Naive thymus-derived CD8-positive, alpha-beta T cell (primary cell): ENCODE measurements at regions not wholly inside any gene's neighbourhood (a gene's known extent, or its start where the extent isn't known, plus 50 kb on each side); places are given as distances from the start of the nearest gene placed in this dataset.

Experiments used
- ATAC-seq, 2 donors: fragments of 150-1000 bp; cut with Tn5 transposase in 1 of 2; sonication (Bioruptor Pico), chemical (Tn5 transposase) in 1 of 2; 1 replicate in 1 of 2; 2 replicates in 1 of 2; pipeline ENCODE4 v1.10.0; 2021; ENCODE audit warnings: mild to moderate bottlenecking in 2 of 2, moderate library complexity in 2 of 2
- POLR2A ChIA-PET: fragments of 350-600 bp; sonication (Branson Sonifier 250); formaldehyde crosslinking; loops from one replicate; lab custom pipeline; 2021; ENCODE audit warnings: antibody characterized with exemption; lab: Charles Lee
- DNase-seq, 10 donors: peaks; one replicate each; pipeline versions ENCODE4 v3.0.0 to v3.0.0-alpha.2; 2020 to 2022
- H3K27ac Mint-ChIP-seq, 10 donors: one replicate each; pipeline ENCODE4 v1.8.0; 2020 to 2022; ENCODE audit warnings: mild to moderate bottlenecking in 10 of 10, mixed read lengths in 10 of 10, moderate library complexity in 4 of 10, inconsistent platforms in 1 of 10
- H3K27me3 Mint-ChIP-seq, 5 donors: one replicate each; pipeline ENCODE4 v1.8.0; 2021 to 2022; ENCODE audit warnings: mixed read lengths in 5 of 5
- H3K36me3 Mint-ChIP-seq, 3 donors: one replicate each; pipeline ENCODE4 v1.8.0; 2020 to 2022; ENCODE audit warnings: mixed read lengths in 3 of 3, mild to moderate bottlenecking in 2 of 3, inconsistent platforms in 1 of 3
- H3K4me1 Mint-ChIP-seq, 4 donors: one replicate each; pipeline ENCODE4 v1.8.0; 2021 to 2022; ENCODE audit warnings: mixed read lengths in 4 of 4
- H3K4me3 Mint-ChIP-seq, 10 donors: one replicate each; pipeline ENCODE4 v1.8.0; 2020 to 2022; ENCODE audit warnings: mild to moderate bottlenecking in 10 of 10, mixed read lengths in 10 of 10, moderate library complexity in 6 of 10, inconsistent platforms in 1 of 10
- H3K9me3 Mint-ChIP-seq, 9 donors: one replicate each; pipeline ENCODE4 v1.8.0; 2020 to 2022; ENCODE audit warnings: mixed read lengths in 9 of 9, mild to moderate bottlenecking in 3 of 9, inconsistent platforms in 1 of 9, moderate library complexity in 1 of 9

GRCh38 chr4:137994853-137995252 is 247.3 kb downstream of the SLC7A11 start:
- ATAC-seq (no peak), DNase-seq (no peak)
- POLR2A ChIA-PET = no interaction called here
- Mint-ChIP-seq H3K9me3 (peaks cover 0 to 4% (median 0%) of the 10 kb centered on the region in 9 donors), H3K4me1 (no peaks in the 10 kb centered on the region), H3K27me3 (no peaks in the 10 kb centered on the region), H3K4me3 (no peak overlapping the region), H3K36me3 (no peaks in the 10 kb centered on the region), H3K27ac (no peak overlapping the region)

DNA sequence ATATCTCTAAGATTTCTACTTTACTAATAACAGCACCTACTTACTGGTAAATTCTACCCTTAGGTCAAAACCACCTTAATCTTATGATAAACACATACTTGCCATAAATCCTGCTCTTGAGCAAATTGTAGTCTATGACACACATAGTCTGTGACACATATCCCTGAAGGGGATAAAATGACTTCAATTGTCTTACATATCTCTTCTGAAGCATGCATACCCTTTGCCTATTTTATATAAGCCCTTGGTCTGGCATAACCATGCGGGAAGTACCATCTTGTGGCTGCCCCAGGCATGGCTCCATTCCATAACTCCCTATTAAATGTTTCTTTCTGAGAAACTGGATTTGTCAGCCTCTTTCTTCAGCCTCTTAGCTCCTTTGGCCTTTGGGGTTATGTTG is 248.9 kb downstream of the SLC7A11 start:
- ATAC-seq (no peak), DNase-seq (no peak)
- H3K27ac Mint-ChIP-seq = no peak overlapping the region
- POLR2A ChIA-PET = no interaction called here
- no peaks in the 10 kb centered on the region for H3K36me3 Mint-ChIP-seq
- no peaks in the 10 kb centered on the region for H3K4me1 Mint-ChIP-seq
- H3K9me3 Mint-ChIP-seq = peaks cover 0 to 4% (median 0%) of the 10 kb centered on the region in 9 donors
- no peaks in the 10 kb centered on the region for H3K27me3 Mint-ChIP-seq
- no peak overlapping the region for H3K4me3 Mint-ChIP-seq

DNA sequence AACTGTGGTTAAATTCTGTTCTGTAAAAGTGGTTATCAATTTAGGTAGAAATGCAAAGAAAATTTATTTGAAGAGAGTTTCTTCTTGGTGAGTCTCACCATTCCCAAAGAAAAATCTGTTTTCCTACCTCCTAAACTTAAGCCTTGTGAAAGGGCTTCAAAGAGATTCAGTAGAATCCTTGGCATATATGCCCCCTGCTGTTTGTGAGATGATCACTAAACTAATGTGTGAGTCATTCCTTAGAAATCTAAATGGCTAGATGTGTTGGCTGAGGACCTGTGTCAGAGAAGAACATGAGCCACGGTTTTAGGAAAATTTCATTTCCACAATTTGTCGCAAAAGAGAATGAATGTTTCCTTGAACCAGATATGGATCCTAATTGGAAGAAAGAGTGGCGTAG is 260.9 kb downstream of the SLC7A11 start:
- H3K36me3 Mint-ChIP-seq = no peaks in the 10 kb centered on the region
- no peak overlapping the region for H3K27ac Mint-ChIP-seq
- no peak for DNase-seq
- peaks cover 0 to 9% (median 0%) of the 10 kb centered on the region in 9 donors for H3K9me3 Mint-ChIP-seq
- ATAC-seq = no peak
- H3K4me3 Mint-ChIP-seq = no peak overlapping the region
- POLR2A ChIA-PET = no interaction called here
- H3K27me3 Mint-ChIP-seq = peaks cover 0 to 1% (median 0%) of the 10 kb centered on the region in 5 donors
- no peaks in the 10 kb centered on the region for H3K4me1 Mint-ChIP-seq

GRCh38 chr4:137980641-137981040 is 261.5 kb downstream of the SLC7A11 start:
- Mint-ChIP-seq H3K36me3 (no peaks in the 10 kb centered on the region), H3K4me1 (no peaks in the 10 kb centered on the region), H3K27me3 (no peaks in the 10 kb centered on the region), H3K4me3 (no peak overlapping the region), H3K27ac (no peak overlapping the region), H3K9me3 (peaks cover 0 to 9% (median 0%) of the 10 kb centered on the region in 9 donors)
- POLR2A ChIA-PET = no interaction called here
- ATAC-seq (no peak), DNase-seq (no peak)

DNA sequence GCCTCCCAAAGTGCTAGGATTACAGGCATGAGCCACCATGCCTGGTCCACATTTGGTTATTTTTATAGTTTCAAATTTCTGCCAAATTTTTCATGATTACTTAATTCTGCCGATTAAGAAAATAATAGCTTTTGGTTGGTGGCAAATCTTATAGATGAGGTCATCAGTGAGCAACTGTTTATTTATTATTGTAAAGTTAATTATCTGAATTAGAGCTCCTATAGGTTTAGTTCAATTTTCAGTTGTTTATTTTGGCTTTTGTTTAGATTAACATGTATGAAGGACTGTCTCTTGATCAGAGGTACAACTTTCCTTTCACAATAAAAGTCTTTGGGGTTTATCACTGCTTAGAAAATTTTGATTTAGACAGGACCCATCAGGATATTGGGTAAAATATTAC is 262.2 kb downstream of the SLC7A11 start:
- Mint-ChIP-seq H3K27ac (no peak overlapping the region), H3K27me3 (no peaks in the 10 kb centered on the region), H3K4me3 (no peak overlapping the region), H3K36me3 (no peaks in the 10 kb centered on the region), H3K9me3 (peaks cover 0 to 9% (median 0%) of the 10 kb centered on the region in 9 donors), H3K4me1 (no peaks in the 10 kb centered on the region)
- POLR2A ChIA-PET = no interaction called here
- DNase-seq (no peak), ATAC-seq (no peak)

- Mint-ChIP-seq H3K36me3 (no peaks in the 10 kb centered on the region), H3K27ac (no peak overlapping the region), H3K4me3 (no peak overlapping the region), H3K27me3 (no peaks in the 10 kb centered on the region), H3K9me3 (peaks cover 0 to 43% (median 9%) of the 10 kb centered on the region in 9 donors), H3K4me1 (no peaks in the 10 kb centered on the region)
- no peak for DNase-seq
- ATAC-seq = no peak
- POLR2A ChIA-PET = no interaction called here
Measured at GRCh38 chr4:137968956-137969678, 273.0 kb downstream of the SLC7A11 start.

GRCh38 chr4:137967480-137968190 is 274.5 kb downstream of the SLC7A11 start:
- ATAC-seq = no peak
- no peaks in the 10 kb centered on the region for H3K27me3 Mint-ChIP-seq
- POLR2A ChIA-PET = no interaction called here
- H3K9me3 Mint-ChIP-seq = peaks cover 0 to 37% (median 7%) of the 10 kb centered on the region in 9 donors
- H3K27ac Mint-ChIP-seq = no peak overlapping the region
- H3K36me3 Mint-ChIP-seq = no peaks in the 10 kb centered on the region
- no peak for DNase-seq
- no peaks in the 10 kb centered on the region for H3K4me1 Mint-ChIP-seq
- H3K4me3 Mint-ChIP-seq = no peak overlapping the region

DNA sequence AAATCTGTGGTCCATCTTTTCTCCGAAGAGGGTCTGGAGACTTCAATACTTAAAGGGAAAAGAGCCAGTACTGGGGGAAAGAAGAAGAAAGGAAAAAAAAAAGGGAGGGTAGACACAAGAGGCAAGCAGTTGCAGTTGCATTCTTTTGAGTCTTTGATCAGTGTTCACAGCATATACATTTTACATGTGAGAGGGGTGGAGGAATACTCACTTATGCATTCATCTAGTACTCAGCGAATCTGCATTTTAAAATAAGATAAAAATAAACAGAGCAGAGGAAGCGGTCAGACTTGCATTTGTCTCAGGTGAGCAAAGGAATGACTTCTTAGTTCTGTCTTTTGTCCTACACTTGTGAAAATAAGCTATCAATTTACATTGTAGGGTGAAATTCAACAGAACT is 275.6 kb downstream of the SLC7A11 start:
- Mint-ChIP-seq H3K27me3 (no peaks in the 10 kb centered on the region), H3K36me3 (no peaks in the 10 kb centered on the region), H3K4me1 (no peaks in the 10 kb centered on the region), H3K9me3 (peaks cover 0 to 28% (median 7%) of the 10 kb centered on the region in 9 donors), H3K4me3 (no peak overlapping the region), H3K27ac (no peak overlapping the region)
- POLR2A ChIA-PET = no interaction called here
- ATAC-seq (no peak), DNase-seq (no peak)

DNA sequence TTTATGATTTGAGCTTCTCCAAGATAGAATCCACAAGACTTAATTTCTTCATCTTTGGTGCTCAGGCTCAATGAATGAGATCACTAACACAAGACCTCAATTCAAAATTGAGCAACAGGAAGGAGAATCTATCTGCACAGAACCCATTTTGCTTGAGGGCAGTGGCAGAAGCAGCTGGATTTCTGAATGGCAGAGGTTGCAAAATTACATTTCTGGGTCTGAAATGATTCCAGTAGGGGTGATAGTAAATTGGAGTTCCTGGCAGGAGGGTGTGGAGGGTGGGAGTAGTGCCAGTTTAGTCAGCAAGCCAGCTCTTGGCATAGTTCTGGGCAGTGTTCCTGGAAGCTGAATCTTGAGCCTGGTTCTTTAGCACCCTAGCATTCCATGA is 281.1 kb downstream of the SLC7A11 start:
- H3K27ac Mint-ChIP-seq = no peak overlapping the region

DNA sequence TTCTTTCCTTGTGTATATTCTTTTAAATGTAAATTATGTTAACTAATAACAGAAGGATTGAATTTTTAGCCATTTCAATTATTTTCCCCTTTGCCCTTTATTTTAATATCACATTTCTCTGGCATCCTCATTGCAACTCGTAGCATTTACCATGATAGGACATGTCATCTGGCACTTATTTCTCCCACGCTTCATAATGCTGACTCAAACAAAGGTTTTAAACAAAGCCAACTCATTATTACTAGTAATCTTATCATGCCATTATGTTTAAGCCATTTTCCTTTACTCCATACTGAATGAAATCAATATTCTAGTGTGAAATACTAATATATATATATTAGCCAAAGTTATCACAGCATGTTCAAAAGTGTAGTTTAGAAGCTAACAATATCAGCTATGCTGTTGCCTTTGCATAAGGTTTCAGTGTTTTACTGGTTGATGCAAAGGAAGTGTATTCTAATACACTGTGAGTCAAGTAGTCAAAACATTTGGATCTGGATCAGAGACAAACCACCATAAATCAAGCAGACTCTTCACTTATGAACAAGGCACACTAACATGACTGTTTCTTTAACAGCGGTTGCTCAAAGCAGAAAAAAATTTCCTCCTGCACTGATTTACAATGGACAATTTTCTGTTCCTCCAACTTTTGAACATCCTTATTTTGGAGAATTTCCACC is 281.6 kb downstream of the SLC7A11 start:
- no peak overlapping the region for H3K4me3 Mint-ChIP-seq
- DNase-seq (no peak), ATAC-seq (no peak)
- H3K27me3 Mint-ChIP-seq = no peaks in the 10 kb centered on the region
- H3K4me1 Mint-ChIP-seq = no peaks in the 10 kb centered on the region
- no peaks in the 10 kb centered on the region for H3K36me3 Mint-ChIP-seq
- H3K27ac Mint-ChIP-seq = no peak overlapping the region
- peaks cover 0 to 6% (median under 1%) of the 10 kb centered on the region in 9 donors for H3K9me3 Mint-ChIP-seq
- POLR2A ChIA-PET = no interaction called here

More for the DNA sequence above, 281.1 kb downstream of the SLC7A11 start:
- no peaks in the 10 kb centered on the region for H3K4me1 Mint-ChIP-seq
- H3K4me3 Mint-ChIP-seq = no peak overlapping the region
- H3K27me3 Mint-ChIP-seq = no peaks in the 10 kb centered on the region
- ATAC-seq (no peak), DNase-seq (no peak)
- no peaks in the 10 kb centered on the region for H3K36me3 Mint-ChIP-seq
- peaks cover 0 to 10% (median 3%) of the 10 kb centered on the region in 9 donors for H3K9me3 Mint-ChIP-seq
- POLR2A ChIA-PET = no interaction called here

GRCh38 chr4:137957806-137958205 is 284.3 kb downstream of the SLC7A11 start:
- Mint-ChIP-seq H3K4me3 (no peak overlapping the region), H3K27ac (no peak overlapping the region), H3K36me3 (no peaks in the 10 kb centered on the region), H3K4me1 (no peaks in the 10 kb centered on the region), H3K27me3 (no peaks in the 10 kb centered on the region), H3K9me3 (peaks cover 0 to 9% (median 0%) of the 10 kb centered on the region in 9 donors)
- DNase-seq (no peak), ATAC-seq (no peak)
- POLR2A ChIA-PET = no interaction called here

GRCh38 chr4:137956256-137956655 is 285.9 kb downstream of the SLC7A11 start:
- no peak overlapping the region for H3K4me3 Mint-ChIP-seq
- no peaks in the 10 kb centered on the region for H3K36me3 Mint-ChIP-seq
- no peaks in the 10 kb centered on the region for H3K4me1 Mint-ChIP-seq
- H3K27ac Mint-ChIP-seq = no peak overlapping the region
- POLR2A ChIA-PET = no interaction called here
- peaks cover 0 to 8% (median 0%) of the 10 kb centered on the region in 9 donors for H3K9me3 Mint-ChIP-seq
- DNase-seq = no peak
- no peak for ATAC-seq
- no peaks in the 10 kb centered on the region for H3K27me3 Mint-ChIP-seq

DNA sequence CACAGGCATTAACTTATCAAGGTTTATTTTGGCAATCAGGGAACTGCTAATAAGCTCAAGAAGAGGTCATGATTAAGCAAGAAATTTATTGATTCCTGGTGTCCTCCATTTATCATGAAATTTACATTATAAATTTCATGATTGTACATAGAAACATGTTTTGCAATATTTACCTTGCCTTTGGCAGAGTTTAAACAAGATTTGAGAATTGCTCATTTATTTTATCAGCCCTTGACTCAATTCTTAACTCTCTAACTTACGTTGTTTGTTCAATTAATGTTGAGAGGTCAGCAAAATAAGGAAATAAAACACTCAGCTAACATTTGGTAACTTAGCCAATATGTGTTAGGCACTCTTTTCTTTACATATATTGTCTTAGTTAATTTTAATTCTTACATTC is 286.6 kb downstream of the SLC7A11 start:
- DNase-seq = no peak
- H3K9me3 Mint-ChIP-seq = peaks cover 0 to 8% (median 0%) of the 10 kb centered on the region in 9 donors
- H3K4me3 Mint-ChIP-seq = no peak overlapping the region
- no peak for ATAC-seq
- POLR2A ChIA-PET = no interaction called here
- H3K27me3 Mint-ChIP-seq = no peaks in the 10 kb centered on the region
- H3K36me3 Mint-ChIP-seq = no peaks in the 10 kb centered on the region
- H3K27ac Mint-ChIP-seq = no peak overlapping the region
- no peaks in the 10 kb centered on the region for H3K4me1 Mint-ChIP-seq
